Activated CD8-positive, alpha-beta memory T cell treated with anti-CD3 and anti-CD28 coated beads for 36 hours (primary cell): ENCODE measurements at regions not wholly inside any gene's neighbourhood (a gene's known extent, or its start where the extent isn't known, plus 50 kb on each side); places are given as distances from the start of the nearest gene placed in this dataset.

Experiments
- CTCF ChIA-PET: fragments of 350-600 bp; sonication (Branson Sonifier 250); formaldehyde crosslinking; loops from one replicate; lab custom pipeline; 2021; ENCODE audit warnings: antibody characterized with exemption; lab: Charles Lee
- POLR2A ChIA-PET: fragments of 350-600 bp; sonication (Branson Sonifier 250); formaldehyde crosslinking; loops from one replicate; lab custom pipeline; 2021; ENCODE audit warnings: antibody characterized with exemption; lab: Charles Lee

GRCh38 chr22:48951836-48952235 lies 875.8 kb downstream of the BRD1 start:
- ChIA-PET POLR2A (no interaction called here), CTCF (no interaction called here)

GRCh38 chr22:48950151-48950915 lies 877.3 kb downstream of the BRD1 start:
- CTCF ChIA-PET = no interaction called here
- POLR2A ChIA-PET = no interaction called here

- ChIA-PET POLR2A (no interaction called here), CTCF (no interaction called here)
Observed at GRCh38 chr22:48949375-48950149, 878.1 kb downstream of the BRD1 start.

- CTCF ChIA-PET = interaction anchor here (0.7 kb wide), 1 partner anchor 356 kb away, joined by 3 read pairs; no protein-coding TSS in a partner anchor
- POLR2A ChIA-PET = no interaction called here
Observed at GRCh38 chr22:48948575-48949170, 879.0 kb downstream of the BRD1 start.

- ChIA-PET POLR2A (no interaction called here), CTCF (no interaction called here)
Observed at GRCh38 chr22:48947636-48948035, 880.0 kb downstream of the BRD1 start.

GRCh38 chr22:48945621-48946458 lies 881.8 kb downstream of the BRD1 start:
- ChIA-PET CTCF (no interaction called here), POLR2A (no interaction called here)

- ChIA-PET CTCF (no interaction called here), POLR2A (no interaction called here)
Observed at GRCh38 chr22:48944751-48945620, 882.7 kb downstream of the BRD1 start.

- CTCF ChIA-PET = no interaction called here
- POLR2A ChIA-PET = no interaction called here
Observed at GRCh38 chr22:48944433-48944750, 883.3 kb downstream of the BRD1 start.

GRCh38 chr22:48943567-48944432 lies 883.9 kb downstream of the BRD1 start:
- CTCF ChIA-PET = no interaction called here

GRCh38 chr22:48942698-48943566 lies 884.7 kb downstream of the BRD1 start:
- POLR2A ChIA-PET = no interaction called here
- CTCF ChIA-PET = no interaction called here

More at GRCh38 chr22:48943567-48944432, 883.9 kb downstream of the BRD1 start:
- POLR2A ChIA-PET = no interaction called here

- POLR2A ChIA-PET = no interaction called here
- CTCF ChIA-PET = no interaction called here
Observed at GRCh38 chr22:48941903-48942575, 885.6 kb downstream of the BRD1 start.

GRCh38 chr22:48941033-48941902 lies 886.4 kb downstream of the BRD1 start:
- POLR2A ChIA-PET = no interaction called here
- CTCF ChIA-PET = no interaction called here

GRCh38 chr22:48940266-48941032 lies 887.2 kb downstream of the BRD1 start:
- POLR2A ChIA-PET = no interaction called here
- CTCF ChIA-PET = no interaction called here

- CTCF ChIA-PET = no interaction called here
- POLR2A ChIA-PET = no interaction called here
Observed at GRCh38 chr22:48939441-48940265, 888.0 kb downstream of the BRD1 start.
